GM12873 (cell line): ENCODE measurements at regions not wholly inside any gene's neighbourhood (a gene's known extent, or its start where the extent isn't known, plus 50 kb on each side); places are given as distances from the start of the nearest gene placed in this dataset.

ENCODE experiments used
- TF ChIP-seq, protein P1 (sequence below): IDR thresholded peaks from 2 replicates; pipeline ENCODE4 v1.5.1; 2012; ENCODE audit warnings: low read depth, mild to moderate bottlenecking, moderate library complexity, low read length, control low read depth; ENCODE audit not compliant: insufficient read depth; ENCODE audit errors: missing control alignments

DNA sequence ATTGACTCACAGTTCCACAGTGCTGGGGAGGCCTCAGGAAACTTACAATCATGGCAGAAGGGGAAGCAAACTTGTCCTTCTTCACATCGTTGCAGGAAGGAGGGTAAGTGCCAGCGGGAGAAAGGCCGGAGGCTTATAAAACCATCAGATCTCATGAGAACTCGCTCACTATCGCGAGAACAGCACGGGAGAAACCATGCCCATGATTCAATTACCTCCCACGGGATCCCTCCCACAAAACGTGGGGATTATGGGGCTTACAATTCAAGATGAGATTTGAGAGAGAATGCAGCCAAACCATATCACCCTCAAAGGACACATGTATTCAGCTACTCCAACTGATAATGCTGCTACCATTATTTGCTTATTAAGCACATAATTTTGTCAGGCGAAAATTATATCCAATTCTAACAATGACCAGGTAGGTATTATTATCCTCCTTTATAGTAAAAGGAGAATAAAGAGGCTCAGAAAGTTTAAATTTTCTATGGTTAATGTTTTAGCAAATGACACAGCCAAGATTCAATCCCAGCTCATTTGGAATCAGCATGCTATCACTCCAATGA lies 327.2 kb upstream of the CDIN1 start:
- TF ChIP-seq, protein P1, sequence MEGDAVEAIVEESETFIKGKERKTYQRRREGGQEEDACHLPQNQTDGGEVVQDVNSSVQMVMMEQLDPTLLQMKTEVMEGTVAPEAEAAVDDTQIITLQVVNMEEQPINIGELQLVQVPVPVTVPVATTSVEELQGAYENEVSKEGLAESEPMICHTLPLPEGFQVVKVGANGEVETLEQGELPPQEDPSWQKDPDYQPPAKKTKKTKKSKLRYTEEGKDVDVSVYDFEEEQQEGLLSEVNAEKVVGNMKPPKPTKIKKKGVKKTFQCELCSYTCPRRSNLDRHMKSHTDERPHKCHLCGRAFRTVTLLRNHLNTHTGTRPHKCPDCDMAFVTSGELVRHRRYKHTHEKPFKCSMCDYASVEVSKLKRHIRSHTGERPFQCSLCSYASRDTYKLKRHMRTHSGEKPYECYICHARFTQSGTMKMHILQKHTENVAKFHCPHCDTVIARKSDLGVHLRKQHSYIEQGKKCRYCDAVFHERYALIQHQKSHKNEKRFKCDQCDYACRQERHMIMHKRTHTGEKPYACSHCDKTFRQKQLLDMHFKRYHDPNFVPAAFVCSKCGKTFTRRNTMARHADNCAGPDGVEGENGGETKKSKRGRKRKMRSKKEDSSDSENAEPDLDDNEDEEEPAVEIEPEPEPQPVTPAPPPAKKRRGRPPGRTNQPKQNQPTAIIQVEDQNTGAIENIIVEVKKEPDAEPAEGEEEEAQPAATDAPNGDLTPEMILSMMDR = no peak

DNA sequence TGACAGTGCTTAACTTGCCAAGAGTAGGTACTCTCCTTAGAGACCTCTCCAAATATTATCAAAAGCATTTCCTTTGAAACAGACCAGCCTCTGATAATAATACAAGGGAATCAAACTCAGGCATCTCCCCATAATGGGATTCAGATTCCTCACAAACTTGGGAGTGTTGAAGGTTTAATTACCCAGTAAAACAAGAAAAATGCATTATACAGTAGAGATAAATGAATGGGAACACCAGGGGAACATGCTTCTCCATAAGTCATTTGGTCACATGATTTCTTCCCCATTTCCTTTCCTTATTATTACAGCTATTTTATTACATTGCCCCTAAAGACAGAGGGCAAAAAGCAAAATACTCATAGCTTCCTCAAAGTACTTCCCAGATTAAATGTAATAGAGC lies 325.0 kb upstream of the CDIN1 start:
- TF ChIP-seq, protein P1 = no peak

DNA sequence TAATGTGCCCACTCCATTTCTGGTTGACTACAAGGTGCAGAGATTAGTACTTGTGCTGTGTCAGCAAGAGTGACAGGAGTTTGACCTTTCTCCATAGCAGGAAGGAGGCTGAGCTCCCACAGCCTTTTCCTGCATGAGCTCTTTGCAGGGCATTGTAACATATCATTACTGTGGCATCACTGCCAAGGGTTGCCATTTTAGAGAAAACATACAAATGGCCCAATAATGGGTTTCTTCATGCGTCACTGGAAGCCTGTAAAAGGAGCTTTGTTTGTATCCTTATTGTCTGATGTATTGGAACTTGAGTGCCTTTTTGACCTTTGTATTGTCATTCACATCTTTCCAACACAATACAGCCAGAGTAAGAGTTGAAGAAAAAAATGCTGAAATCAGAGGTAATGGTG lies 323.0 kb upstream of the CDIN1 start:
- TF ChIP-seq, protein P1 = no peak

GRCh38 chr15:36263666-36264065 lies 315.8 kb upstream of the CDIN1 start:
- TF ChIP-seq, protein P1 = no peak

DNA sequence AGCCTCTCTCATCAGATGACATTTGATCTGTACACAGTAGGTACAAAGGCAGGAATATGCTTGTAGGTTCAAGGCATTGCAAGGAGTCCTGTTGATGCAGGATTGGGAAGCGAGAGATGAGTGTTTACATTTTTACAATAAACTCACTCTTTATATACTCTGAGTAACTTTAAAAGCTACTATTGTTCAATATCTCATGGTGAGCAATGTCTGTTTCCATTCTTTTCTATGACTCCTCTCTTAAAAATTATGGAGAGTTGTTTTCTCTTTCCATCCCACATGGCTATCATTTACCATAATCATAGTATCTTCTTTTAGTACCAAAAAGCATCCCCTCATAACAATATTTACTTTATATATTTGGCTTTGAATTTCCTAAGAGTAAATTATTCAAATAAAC lies 314.0 kb upstream of the CDIN1 start:
- TF ChIP-seq, protein P1 = no peak

DNA sequence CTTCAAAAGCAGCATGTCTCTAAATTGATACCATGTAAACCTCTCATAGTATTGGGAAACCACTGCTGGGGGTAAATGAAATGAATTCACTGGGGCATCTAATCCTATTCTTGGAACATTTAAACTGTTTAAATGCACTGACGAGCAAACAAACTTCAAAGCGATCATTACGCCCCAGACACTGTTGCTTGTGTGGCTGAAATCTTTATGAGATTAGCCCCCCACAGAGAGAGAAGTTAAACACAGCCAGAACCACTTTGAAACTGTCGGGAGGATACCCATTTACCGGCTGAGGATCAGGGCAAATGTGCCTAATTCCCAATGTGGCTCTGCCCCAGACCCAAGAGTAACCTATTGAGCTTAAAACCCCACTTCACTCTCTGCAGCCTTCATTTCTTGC lies 308.4 kb upstream of the CDIN1 start:
- TF ChIP-seq, protein P1 = no peak

DNA sequence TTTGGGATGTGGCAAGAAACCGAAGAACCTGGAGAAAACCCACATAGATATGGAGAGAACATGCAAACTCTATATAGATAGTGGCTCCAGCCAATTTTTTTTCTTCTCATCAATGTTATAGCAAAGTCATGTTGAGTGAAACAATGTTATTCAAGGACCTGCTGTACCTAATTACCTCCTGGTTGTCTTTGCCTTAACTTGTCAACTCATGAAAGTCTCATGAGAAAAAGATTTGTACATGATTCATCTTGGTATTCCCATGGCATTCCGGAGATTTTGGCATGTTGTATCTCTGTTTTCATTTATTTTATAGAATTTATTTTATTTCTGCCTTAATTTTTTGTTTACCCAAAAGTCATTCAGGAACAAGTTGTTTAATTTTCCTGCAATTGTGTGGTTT lies 303.8 kb upstream of the CDIN1 start:
- TF ChIP-seq, protein P1 = no peak

- TF ChIP-seq, protein P1 = no peak
These were observed 301.2 kb upstream of the CDIN1 start for GRCh38 chr15:36278219-36278618.
